Vagina (tissue), 2 donors: ENCODE measurements at regions not wholly inside any gene's neighbourhood (a gene's known extent, or its start where the extent isn't known, plus 50 kb on each side); places are given as distances from the start of the nearest gene placed in this dataset.

Source experiments
- POLR2A ChIP-seq, 2 donors: fragments of 450-650 bp; IDR thresholded peaks; one replicate each; pipeline ENCODE4 v1.6.1; 2017; ENCODE audit warnings: antibody characterized with exemption in 2 of 2, mild to moderate bottlenecking in 2 of 2, moderate library complexity in 2 of 2
- TF ChIP-seq, protein P1 (sequence below), 3 experiments: fragments of 450-650 bp in 2 of 3; fragments of 200-600 bp in 1 of 3; sonication (generic) in 1 of 3; IDR thresholded peaks; one replicate each; pipeline ENCODE4 v1.5.1; 2017 to 2019; ENCODE audit warnings: antibody characterized with exemption in 3 of 3, mild to moderate bottlenecking in 2 of 3, moderate library complexity in 2 of 3

DNA sequence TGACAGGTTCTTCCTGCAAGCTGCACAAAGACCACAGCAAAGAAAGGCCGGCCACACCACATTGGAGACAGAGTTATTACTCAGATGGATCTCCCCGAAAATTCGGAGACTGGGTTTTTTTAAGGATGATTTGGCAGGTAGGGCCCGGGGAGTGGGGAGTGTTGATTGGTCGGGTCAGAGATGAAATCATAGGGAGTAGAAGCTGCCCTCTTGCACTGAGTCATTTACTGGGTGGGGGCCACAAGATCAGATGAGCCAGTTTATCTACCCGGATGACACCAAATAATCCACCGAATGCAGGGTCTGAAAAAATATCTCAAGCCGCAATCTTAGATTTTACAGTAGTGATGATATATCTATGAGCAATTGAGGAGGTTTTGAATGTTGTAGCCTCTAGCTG is 401.8 kb upstream of the FAT3 start:
- TF ChIP-seq, protein P1, sequence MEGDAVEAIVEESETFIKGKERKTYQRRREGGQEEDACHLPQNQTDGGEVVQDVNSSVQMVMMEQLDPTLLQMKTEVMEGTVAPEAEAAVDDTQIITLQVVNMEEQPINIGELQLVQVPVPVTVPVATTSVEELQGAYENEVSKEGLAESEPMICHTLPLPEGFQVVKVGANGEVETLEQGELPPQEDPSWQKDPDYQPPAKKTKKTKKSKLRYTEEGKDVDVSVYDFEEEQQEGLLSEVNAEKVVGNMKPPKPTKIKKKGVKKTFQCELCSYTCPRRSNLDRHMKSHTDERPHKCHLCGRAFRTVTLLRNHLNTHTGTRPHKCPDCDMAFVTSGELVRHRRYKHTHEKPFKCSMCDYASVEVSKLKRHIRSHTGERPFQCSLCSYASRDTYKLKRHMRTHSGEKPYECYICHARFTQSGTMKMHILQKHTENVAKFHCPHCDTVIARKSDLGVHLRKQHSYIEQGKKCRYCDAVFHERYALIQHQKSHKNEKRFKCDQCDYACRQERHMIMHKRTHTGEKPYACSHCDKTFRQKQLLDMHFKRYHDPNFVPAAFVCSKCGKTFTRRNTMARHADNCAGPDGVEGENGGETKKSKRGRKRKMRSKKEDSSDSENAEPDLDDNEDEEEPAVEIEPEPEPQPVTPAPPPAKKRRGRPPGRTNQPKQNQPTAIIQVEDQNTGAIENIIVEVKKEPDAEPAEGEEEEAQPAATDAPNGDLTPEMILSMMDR (IDR thresholded peaks at IDR 0.05) = no peak
- TF ChIP-seq POLR2A (IDR thresholded peaks at IDR 0.05) = no peak
